HEK293 (cell line): ENCODE measurements at regions not wholly inside any gene's neighbourhood (a gene's known extent, or its start where the extent isn't known, plus 50 kb on each side); places are given as distances from the start of the nearest gene placed in this dataset.

ENCODE experiments used
- CTCF ChIP-seq: fragments of 450-650 bp; formaldehyde crosslinking; IDR thresholded peaks from 2 replicates; pipeline ENCODE4 v1.5.1; 2016; ENCODE audit warnings: missing biosample characterization, missing genetic modification characterization
- PRDM4 ChIP-seq: fragments of 450-650 bp; formaldehyde crosslinking; IDR thresholded peaks from 2 replicates; pipeline ENCODE4 v1.5.1; 2017; ENCODE audit warnings: missing biosample characterization, missing genetic modification characterization
- REST ChIP-seq: fragments of 450-650 bp; formaldehyde crosslinking; IDR thresholded peaks from 2 replicates; pipeline ENCODE4 v1.5.1; 2016; ENCODE audit warnings: missing biosample characterization, missing genetic modification characterization
- ZBTB11 ChIP-seq: fragments of 450-650 bp; formaldehyde crosslinking; conservative IDR thresholded peaks from 2 replicates; pipeline ENCODE4 v1.5.1; 2016; ENCODE audit warnings: low read depth, missing biosample characterization, missing genetic modification characterization

GRCh38 chr15:53447053-53447574 lies 312.3 kb downstream of the WDR72 start:
- no peak for TF ChIP-seq CTCF (tag by site-specific recombination)
- TF ChIP-seq REST (tag by site-specific recombination) = no peak
- no peak for TF ChIP-seq ZBTB11 (tag by site-specific recombination)
- TF ChIP-seq PRDM4 = no peak
